Epithelial cell of proximal tubule (primary cell): ENCODE measurements at regions not wholly inside any gene's neighbourhood (a gene's known extent, or its start where the extent isn't known, plus 50 kb on each side); places are given as distances from the start of the nearest gene placed in this dataset.

ENCODE experiments used
- DNase-seq: peaks from one replicate; pipeline ENCODE4 v3.0.0-alpha.2; 2011; ENCODE audit warnings: low read depth
- H3K4me3 ChIP-seq: 2 replicates; pipeline ENCODE4 v1.5.1; 2011; ENCODE audit warnings: low read depth, mild to moderate bottlenecking, low read length
- TF ChIP-seq, protein P1 (sequence below): conservative IDR thresholded peaks from 2 replicates; pipeline ENCODE4 v1.5.1; 2012; ENCODE audit warnings: low read depth, mild to moderate bottlenecking, low read length

DNA sequence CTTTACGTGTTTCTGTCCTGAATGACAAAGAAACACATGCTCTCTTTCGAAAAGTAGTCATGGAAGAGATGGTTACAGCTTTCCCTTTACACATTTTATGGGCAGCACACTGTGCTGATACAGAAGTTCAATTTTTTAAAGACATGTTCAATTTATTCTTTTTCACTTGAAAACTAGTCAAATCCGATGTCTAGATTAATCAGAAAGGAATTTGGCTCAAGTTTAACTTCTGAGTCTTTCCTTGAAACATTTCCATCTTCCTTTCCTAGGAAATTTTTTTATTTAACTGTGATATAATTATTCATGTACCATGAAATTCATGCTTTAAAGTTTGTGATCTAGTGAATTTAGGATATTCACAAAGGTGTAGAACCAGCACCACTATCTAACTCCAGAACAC, 360.1 kb downstream of the TNS3 start:
- H3K4me3 ChIP-seq = no peak overlapping the region
- TF ChIP-seq, protein P1, sequence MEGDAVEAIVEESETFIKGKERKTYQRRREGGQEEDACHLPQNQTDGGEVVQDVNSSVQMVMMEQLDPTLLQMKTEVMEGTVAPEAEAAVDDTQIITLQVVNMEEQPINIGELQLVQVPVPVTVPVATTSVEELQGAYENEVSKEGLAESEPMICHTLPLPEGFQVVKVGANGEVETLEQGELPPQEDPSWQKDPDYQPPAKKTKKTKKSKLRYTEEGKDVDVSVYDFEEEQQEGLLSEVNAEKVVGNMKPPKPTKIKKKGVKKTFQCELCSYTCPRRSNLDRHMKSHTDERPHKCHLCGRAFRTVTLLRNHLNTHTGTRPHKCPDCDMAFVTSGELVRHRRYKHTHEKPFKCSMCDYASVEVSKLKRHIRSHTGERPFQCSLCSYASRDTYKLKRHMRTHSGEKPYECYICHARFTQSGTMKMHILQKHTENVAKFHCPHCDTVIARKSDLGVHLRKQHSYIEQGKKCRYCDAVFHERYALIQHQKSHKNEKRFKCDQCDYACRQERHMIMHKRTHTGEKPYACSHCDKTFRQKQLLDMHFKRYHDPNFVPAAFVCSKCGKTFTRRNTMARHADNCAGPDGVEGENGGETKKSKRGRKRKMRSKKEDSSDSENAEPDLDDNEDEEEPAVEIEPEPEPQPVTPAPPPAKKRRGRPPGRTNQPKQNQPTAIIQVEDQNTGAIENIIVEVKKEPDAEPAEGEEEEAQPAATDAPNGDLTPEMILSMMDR = no peak
- no peak for DNase-seq

DNA sequence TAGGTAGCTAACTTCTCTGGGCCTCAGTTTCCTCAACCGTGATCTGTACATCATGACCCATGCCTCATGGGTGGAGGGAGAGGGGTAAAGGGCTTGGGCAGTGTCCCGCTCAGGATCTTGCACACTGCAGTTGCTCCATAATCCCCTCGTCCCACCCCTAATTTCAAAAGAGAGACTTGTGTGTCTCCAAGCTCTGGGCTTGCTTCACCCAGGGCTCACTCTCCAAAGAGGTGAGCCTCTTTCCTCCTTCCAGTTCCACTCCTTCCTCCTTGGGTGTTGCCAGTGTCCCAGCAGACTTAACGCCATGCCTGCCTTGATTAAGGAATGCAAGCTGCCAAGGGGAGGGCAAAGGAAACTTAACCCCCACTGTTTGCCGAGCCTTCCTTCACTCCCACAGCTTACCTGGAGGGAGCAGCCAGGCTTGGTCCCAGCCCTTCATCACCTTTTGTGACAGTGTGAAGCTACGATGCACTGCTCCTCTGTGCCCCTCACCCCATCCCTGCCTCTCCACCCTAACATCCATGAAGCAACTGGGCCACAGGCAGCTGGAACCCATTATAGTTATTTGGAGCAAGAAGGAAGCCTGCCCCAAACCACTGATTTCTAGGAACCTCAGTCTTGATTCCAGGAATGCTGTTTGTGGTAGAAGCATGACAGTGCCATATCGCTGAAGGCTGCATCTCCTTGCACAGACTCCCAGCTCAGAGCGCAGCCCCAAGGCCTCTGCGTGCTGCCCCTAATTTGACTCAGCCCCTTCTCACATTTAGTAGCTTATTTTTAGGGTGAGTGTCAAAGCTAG, 363.3 kb downstream of the TNS3 start:
- DNase-seq = no peak
- TF ChIP-seq, protein P1 = no peak
- no peak overlapping the region for H3K4me3 ChIP-seq

DNA sequence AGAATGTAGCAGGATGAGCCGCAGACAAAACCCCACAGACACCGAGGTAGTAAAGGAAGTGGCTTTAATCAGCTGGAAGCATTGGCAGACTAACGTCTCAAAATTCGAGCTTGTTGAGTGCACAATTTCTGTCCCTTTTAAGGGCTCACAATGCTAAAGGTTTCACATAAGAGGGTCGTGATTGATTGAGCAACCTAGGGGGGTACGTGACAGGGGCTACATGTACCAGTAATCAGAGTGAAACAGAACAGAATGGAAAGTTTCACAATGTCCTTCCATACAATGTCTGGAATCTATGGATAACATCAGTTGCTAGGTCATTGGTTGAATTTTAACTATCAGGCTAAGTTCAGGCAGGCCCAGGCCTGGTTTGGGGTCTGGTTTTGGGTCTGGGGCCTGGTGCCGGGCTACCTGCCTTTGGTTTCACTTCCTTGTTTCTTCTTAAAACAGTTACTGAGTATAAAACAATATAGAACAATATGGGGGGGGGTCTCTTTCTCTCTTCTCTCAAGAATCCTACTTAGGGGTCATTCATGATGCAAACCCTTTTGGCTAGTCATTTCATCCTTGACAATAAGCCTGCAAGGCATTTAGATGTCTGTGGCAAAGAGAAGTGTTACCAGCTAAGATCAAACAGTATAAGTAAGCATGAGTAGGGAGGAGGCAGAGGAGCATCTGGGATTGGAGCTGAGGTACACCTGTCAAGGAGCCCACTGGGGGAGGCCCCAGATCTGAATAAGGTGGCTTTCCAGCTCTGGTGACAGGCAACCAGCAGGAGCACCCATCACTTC, 364.1 kb downstream of the TNS3 start:
- H3K4me3 ChIP-seq = no peak overlapping the region
- DNase-seq = no peak
- TF ChIP-seq, protein P1 = no peak

DNA sequence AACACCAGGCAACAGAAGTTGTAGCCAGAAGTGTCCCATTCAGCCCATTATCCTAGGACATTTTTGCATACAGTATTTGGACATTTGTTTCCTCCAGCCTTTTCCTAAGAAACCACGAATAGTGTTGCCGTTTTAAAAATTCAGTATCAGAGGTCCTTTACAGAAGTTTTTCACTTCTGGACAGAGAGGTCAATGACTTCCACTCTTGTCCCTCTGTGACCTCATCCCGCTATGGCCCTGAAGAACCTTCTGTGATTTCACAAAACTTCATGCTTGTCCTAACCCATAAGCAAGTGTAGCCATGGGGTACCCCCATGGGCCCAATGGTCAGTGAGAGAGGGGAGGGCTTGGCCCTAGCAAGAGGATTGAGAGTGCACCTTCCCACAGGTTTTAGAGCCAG, 364.8 kb downstream of the TNS3 start:
- TF ChIP-seq, protein P1 = no peak
- no peak for DNase-seq
- no peak overlapping the region for H3K4me3 ChIP-seq

DNA sequence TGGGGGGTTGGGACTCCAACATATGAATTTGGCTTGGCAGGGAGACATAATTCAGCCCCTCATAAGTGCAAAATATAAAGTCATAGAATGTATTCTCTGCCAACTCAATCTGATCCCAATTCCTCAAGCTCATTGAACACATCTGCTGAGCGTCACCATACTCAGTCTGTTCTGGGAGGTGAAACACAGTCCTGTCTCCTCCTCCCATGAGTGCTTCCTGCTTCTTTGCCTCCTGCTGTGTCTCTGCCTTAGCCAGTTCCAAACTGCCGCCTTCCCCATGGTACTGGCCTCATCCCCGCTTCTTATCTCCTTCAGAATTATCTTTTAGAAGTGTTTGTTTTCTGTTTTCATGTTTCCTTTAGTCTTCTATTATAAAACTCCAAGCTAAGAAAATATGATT, 365.5 kb downstream of the TNS3 start:
- no peak for DNase-seq
- no peak overlapping the region for H3K4me3 ChIP-seq
- TF ChIP-seq, protein P1 = no peak

DNA sequence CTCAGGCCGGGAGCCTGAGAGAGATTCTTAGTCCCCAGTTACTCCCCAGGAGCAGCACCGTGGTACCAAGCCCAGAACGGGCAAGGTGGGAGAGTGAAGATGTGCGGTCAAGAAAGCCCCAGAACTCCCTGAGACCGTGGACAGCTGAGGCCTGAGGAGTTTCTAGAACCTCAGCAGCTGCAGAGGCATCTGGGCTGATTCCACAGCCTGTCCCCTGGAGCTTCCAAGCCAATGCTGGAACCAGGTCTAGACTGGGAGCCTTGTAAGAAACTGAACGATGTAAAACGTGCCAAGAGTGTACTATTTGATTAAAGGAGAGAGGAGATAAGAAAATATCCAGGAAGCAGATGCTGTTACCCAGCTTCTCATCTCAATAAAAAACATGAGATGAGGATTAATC, 366.3 kb downstream of the TNS3 start:
- TF ChIP-seq, protein P1 = no peak
- H3K4me3 ChIP-seq = no peak overlapping the region
- no peak for DNase-seq
